ENCODE measurements at regions not wholly inside any gene's neighbourhood (a gene's known extent, or its start where the extent isn't known, plus 50 kb on each side); places are given as distances from the start of the nearest gene placed in this dataset.

- no peak for DNase-seq
Measured at GRCh38 chr20:51265361-51265760, 242.5 kb upstream of the KCNG1 start.

DNA sequence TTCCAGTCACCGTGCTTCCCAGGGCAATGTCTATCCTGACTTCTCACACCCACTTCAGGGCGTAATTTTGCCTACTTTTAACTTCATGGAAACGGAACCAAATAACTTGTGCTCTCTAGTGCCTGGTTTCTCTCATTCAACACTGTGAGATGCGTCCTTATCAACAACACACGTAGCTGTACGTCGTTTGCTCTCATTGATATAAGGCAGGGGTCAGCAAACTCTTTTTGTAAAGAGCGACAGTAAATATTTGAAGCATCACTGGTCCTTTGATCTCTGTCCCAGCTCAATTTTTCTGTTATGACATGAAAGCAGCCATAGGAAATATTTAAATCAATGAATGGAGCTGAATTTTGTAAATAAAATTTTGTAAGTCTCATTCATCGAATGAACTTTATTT lies 239.3 kb upstream of the KCNG1 start:
- no peak for DNase-seq

GRCh38 chr20:51259455-51259854 lies 236.5 kb upstream of the KCNG1 start:
- no peak for DNase-seq

- DNase-seq, result no peak
Measured at GRCh38 chr20:51258582-51259165, 235.8 kb upstream of the KCNG1 start.

DNA sequence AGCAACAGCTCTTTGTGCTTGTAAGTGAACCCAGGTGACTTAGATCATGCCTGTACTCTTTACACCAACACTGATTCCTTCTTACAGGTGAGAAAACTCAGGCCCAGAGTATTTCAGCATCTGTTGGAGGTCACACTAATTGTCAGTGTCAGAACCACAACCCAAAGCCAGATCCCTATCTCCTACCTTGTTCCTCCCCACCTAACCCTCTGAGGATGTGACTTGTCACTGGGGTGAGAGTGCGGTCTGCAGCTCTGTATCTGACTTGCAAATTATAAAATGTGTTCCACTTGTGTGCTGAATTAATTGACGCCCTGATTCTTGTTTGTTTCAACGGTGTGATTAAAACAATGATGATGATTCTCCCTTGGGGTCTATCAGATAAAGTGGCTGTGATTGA lies 232.5 kb upstream of the KCNG1 start:
- DNase-seq, result no peak

GRCh38 chr20:51253280-51253679 lies 230.4 kb upstream of the KCNG1 start:
- no peak for DNase-seq

DNA sequence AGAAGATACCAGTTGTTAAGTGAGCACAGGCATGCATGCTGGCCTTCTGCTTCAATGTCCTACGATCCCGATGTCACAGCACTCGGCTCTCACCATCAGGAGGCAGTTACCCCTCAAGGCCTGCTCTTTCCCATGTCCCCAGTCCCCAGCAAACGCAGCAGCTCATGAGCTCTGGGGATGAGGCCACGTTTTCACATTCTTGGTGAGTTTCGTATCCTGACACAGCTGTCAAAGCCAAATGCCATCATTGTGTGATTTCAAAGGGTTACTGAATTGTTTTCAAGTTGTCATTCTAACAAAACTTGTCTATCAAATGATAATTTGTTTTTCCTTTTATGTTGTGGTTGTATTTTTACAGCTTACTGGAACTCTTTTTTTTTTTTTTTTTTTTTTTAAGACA lies 226.9 kb upstream of the KCNG1 start:
- no peak for DNase-seq

- no peak for DNase-seq
Measured at GRCh38 chr20:51249215-51249614, 226.3 kb upstream of the KCNG1 start.

GRCh38 chr20:51244466-51244865 lies 221.6 kb upstream of the KCNG1 start:
- no peak for DNase-seq

- DNase-seq, result no peak
Measured at GRCh38 chr20:51238675-51239305, 215.9 kb upstream of the KCNG1 start.

- DNase-seq, result no peak
Measured at GRCh38 chr20:51237791-51238190, 214.9 kb upstream of the KCNG1 start.

- DNase-seq, result no peak
Measured at GRCh38 chr20:51237278-51237677, 214.4 kb upstream of the KCNG1 start.

GRCh38 chr20:51236421-51236820 lies 213.5 kb upstream of the KCNG1 start:
- no peak for DNase-seq

DNA sequence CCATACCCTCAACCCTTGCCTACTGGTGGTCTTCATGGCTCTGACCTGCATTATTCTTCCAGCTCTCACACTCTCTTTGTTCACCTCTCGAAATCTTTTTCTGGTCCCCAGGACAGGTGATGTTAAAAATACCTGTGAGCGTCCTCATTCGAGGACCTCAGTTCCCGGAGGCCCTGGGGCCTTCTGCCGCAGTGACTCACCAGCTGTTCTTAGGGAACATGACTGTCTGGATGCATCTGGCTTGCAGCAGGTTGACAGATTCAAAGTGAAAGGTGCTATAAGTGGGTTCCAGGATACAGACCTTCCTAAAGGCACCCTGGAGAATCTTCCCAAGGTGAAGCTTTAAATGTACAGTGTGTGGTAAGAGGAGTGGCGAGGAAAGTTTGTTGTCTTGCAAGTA lies 210.4 kb upstream of the KCNG1 start:
- DNase-seq, result no peak

- no peak for DNase-seq
Measured at GRCh38 chr20:51230727-51231126, 207.8 kb upstream of the KCNG1 start.

DNA sequence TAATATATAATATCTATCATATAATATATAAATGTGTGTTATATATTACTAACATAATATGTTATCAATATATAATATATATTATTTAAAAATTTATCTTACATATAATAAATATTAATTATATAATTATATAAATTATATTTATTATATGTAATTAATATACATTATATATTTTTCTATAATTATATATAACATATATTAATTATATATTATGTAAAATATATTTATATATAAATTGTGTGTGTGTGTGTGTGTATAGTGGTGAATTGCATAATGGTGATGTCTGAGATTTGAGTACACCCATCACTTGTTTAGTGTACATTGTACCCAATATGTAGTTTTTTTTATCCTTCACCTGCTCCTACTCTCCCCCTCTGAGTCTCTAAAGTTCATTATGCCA lies 205.9 kb upstream of the KCNG1 start:
- DNase-seq, result no peak

DNA sequence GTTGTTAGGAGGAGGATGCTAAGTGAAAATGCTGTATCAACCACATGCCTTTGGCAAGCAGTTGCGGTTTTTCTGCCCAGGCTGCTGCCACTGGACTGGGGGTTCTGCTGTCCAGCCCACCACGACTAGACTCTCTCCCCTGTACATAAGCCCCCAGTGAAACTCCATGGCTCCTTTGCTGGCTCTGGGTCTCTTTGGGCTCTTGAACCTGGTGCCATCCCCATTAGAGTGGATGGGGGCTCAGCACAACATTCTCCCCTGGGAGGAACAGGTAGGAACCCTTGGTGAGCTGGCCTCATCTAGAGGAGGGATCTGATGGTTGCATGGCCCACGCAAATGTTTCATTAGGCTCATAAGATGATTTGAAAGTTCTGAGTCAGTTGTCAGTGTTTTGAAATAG lies 204.8 kb upstream of the KCNG1 start:
- DNase-seq, result no peak

DNA sequence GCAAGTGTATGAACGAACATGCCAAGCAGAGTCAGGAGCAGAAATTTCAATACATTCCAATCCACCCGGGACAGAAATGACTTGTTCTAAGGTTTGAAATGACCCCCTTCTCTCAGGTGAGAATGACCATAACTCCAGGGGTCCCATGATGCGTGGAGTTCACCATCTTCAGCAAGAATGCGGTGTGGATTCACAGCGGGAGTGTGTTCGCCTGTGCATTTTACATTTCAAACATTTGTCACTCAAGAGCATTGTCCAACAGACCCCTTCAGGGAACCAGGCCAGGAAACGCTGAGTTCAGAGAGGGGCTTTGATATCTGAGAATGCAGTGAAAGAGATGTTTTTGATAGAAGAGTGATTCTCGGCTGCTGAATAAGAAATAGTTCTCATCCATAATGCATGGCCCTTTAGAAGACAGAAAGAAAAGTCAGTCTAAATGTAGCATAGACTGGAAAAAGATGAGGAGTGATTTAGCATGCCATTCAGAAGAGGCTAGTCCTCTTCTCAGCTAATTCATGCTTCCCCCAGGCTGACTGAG lies 200.3 kb upstream of the KCNG1 start:
- no peak for DNase-seq

DNA sequence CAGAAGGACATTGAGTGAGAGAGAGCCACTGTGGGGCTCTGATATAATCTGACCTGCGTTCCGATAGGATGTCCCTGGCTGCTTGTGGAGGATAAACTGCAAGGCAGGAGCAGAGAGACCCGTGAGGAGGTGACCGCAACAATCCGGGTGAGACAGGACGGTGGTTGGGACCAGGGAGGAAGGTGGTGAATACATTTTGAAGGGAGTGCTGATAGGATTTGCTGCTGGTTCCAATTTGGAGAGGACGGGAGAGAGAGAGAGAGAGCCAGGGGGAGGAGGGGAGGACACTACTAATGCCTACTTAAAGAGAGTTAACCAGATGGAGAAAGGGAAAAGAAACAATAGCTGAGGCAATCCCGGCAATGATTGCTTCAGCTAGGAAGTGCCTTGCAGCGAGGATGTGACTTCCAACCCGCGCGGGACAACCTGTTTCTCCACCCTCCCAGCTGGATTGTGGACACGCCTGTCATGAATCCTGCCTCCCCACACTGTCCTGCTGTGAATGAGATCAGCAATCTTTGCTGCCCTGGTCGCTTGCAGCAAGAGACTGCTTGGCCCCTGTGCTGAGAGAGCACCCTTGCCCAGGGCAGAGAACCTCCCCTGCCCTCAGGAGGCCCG lies 199.0 kb upstream of the KCNG1 start:
- DNase-seq, result no peak

GRCh38 chr20:51221103-51221502 lies 198.2 kb upstream of the KCNG1 start:
- DNase-seq, result no peak

- no peak for DNase-seq
Measured at GRCh38 chr20:51220293-51220706, 197.4 kb upstream of the KCNG1 start.

DNA sequence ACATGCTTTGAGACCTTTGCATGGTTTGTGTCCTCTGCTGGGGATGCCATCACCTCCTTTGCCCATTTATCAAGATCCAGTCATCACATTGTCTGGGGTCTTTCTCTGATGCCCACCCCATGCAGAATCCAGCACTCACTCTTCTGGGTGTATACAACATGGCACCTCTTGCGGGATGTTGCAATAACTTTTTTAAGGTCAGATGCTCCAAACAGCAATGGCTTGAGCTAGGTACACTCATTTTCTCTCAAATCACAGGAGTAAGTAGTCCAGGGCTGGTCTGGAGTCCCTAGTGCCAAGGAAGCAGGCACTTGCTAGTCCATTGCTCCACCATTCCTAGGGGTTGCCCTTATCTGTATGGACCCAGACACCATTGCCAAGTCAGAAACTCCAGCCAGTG lies 196.6 kb upstream of the KCNG1 start:
- no peak for DNase-seq

DNA sequence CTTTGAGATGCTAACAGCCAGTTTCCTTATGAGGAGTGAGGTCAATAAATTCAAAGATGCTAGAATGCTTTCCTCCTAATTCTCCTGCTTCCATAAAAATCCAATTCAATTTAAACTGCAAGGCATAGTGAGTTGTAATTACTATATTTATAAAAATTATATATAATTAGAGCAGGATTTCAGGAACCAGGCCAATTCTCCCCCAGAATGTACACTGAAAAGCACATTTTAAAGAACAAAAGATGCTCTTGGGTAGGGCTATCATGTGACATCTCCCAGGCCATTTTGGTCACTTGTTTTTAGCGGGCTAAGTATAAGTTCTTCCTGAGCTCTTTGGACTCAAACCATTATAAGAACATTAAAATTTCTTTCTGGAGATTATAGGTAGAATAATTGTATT lies 195.7 kb upstream of the KCNG1 start:
- no peak for DNase-seq

DNA sequence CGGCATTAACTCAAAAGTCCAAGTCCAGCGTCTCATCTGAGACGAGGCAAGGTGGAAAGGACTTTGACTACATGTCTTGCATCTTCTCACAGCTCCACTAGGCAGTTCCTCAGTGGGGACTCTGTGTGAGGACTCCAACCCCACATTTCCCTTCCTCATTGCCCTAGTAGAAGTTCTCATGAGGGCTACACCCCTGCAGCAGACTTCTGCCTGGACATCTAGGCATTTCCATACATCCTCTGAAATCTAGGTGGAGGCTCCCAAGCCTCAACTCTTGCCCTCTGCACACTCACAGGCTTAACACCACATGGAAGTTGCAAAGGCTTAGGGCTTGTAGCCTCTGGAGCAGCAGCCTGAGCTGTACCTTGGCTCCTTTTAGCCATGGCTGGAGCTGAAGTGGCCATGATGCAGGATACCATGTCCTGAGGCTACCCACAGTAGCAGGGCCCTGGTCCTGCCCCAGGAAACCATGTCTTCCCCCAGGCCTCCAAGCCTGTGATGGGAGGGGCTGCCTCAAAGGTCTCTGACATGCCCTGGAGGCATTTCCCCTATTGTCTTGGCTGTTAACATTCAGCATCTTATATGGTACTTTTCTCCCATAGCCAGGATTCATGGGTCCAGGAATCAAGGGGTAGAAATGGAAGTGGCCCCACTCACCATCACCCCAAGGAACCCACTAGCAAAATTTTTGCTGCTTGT lies 194.6 kb upstream of the KCNG1 start:
- DNase-seq, result no peak
